ENCODE measurements at regions not wholly inside any gene's neighbourhood (a gene's known extent, or its start where the extent isn't known, plus 50 kb on each side); places are given as distances from the start of the nearest gene placed in this dataset.

DNA sequence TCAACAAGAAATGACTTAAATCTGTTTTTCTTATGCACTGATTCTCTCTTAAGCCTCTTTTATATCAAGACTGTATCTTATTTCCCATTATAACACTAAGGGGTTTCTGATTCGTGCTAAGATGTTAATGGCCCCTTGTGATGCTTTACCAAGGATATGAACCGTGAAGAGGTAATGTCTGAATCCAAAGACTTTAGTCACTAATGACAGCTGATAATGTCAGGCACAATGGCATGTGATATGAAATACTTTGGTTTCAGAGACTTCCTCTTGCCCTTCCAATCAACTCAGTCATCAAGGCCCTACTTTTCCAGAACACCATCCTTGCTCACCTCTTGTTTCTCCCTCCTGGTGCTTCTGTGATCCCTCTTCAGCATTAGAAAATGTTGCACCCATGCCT is 262.8 kb downstream of the KCNE4 start:
- no peak overlapping the region for H3K4me3 Mint-ChIP-seq
- H2AFZ ChIP-seq (ENCODE audit: insufficient read depth, low read depth, low read length, poor library complexity, severe bottlenecking) = no peak overlapping the region

DNA sequence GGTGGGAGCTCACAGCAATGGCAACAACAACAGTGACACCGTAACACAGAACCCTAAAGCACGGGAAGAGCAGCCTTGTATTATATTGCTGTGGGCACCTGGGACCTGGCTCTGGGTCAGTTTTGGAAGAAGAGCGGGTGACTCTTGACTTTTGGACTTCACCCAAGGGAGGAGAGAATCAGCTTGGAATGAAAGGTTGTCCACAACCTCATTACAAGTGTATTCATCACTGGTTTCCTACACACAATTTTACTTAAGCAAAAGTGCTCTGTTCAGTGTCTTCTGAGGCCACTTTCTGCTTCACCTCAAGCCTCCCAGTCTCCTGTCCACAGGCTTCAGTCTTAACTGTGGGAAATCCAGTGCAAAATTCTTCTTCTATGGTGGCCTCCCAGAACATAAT is 263.8 kb downstream of the KCNE4 start:
- no peaks in the 10 kb centered on the region for H4K20me1 ChIP-seq (ENCODE audit: control insufficient read depth, insufficient read depth, low read length, poor library complexity, severe bottlenecking)
- CTCF ChIA-PET = no interaction called here
- no peaks in the 10 kb centered on the region for H3K36me3 ChIP-seq (replicated peaks in 1 of 2; ENCODE audit: control extremely low read depth in 1 of 2, control insufficient read depth in 1 of 2, extremely low read depth in 1 of 2, insufficient read depth in 2 of 2, low read length in 1 of 2)
- no peak overlapping the region for H3K27ac ChIP-seq (ENCODE audit: low read length in 2 of 2)
- no CpG with 5 or more reads among the region's 3 CpGs for whole genome bisulfite sequencing (ENCODE audit: insufficient coverage)
- H3K79me2 ChIP-seq (ENCODE audit: control insufficient read depth, insufficient read depth, low read length) = no peaks in the 10 kb centered on the region
- POLR2A ChIA-PET = no interaction called here
- no peak overlapping the region for H3K9ac ChIP-seq (ENCODE audit: low read length)
- Mint-ChIP-seq H3K4me1 (no peaks in the 10 kb centered on the region), H3K27me3 (no peaks in the 10 kb centered on the region), H3K4me3 (no peak overlapping the region), H3K9me3 (ENCODE audit: insufficient read depth) (no peaks in the 10 kb centered on the region), H3K27ac (no peak overlapping the region)
- H3K4me3 ChIP-seq (ENCODE audit: control extremely low read depth in 1 of 5, extremely low read depth in 1 of 5, insufficient read depth in 1 of 5, low read depth in 2 of 5, low read length in 4 of 5) = no peak overlapping the region
- no peaks in the 10 kb centered on the region for H3K27me3 ChIP-seq (replicated peaks in 1 of 4; ENCODE audit: control extremely low read depth in 1 of 4, control insufficient read depth in 3 of 4, insufficient read depth in 4 of 4, low read length in 3 of 4)
- no peaks in the 10 kb centered on the region for H3K9me3 ChIP-seq (ENCODE audit: control extremely low read depth in 1 of 3, control insufficient read depth in 2 of 3, insufficient read depth in 1 of 3, low read length in 2 of 3)
- TF ChIP-seq EZH2 (IDR thresholded peaks at IDR 0.05; ENCODE audit: borderline replicate concordance, insufficient read depth, low read depth, low read length, poor library complexity, severe bottlenecking) = no peak
- TF ChIP-seq, protein P1, sequence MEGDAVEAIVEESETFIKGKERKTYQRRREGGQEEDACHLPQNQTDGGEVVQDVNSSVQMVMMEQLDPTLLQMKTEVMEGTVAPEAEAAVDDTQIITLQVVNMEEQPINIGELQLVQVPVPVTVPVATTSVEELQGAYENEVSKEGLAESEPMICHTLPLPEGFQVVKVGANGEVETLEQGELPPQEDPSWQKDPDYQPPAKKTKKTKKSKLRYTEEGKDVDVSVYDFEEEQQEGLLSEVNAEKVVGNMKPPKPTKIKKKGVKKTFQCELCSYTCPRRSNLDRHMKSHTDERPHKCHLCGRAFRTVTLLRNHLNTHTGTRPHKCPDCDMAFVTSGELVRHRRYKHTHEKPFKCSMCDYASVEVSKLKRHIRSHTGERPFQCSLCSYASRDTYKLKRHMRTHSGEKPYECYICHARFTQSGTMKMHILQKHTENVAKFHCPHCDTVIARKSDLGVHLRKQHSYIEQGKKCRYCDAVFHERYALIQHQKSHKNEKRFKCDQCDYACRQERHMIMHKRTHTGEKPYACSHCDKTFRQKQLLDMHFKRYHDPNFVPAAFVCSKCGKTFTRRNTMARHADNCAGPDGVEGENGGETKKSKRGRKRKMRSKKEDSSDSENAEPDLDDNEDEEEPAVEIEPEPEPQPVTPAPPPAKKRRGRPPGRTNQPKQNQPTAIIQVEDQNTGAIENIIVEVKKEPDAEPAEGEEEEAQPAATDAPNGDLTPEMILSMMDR (IDR thresholded peaks at IDR 0.05) = no peak
- ATAC-seq (ENCODE audit: low read depth) (no peak), DNase-seq (no peak)
- H3K4me2 ChIP-seq (replicated peaks; ENCODE audit: low read depth, low read length, poor library complexity, severe bottlenecking) = no peak overlapping the region
- no peaks in the 10 kb centered on the region for H3K4me1 ChIP-seq (ENCODE audit: control insufficient read depth in 2 of 2, insufficient read depth in 2 of 2, low read length in 2 of 2)
- H2AFZ ChIP-seq (ENCODE audit: insufficient read depth, low read depth, low read length, poor library complexity, severe bottlenecking) = no peak overlapping the region
- intact Hi-C loops (cut with micrococcal nuclease) = no loop called here

More for the DNA sequence above, 262.8 kb downstream of the KCNE4 start:
- DNase-seq (no peak), ATAC-seq (ENCODE audit: low read depth) (no peak)
- intact Hi-C loops (cut with micrococcal nuclease) = no loop called here
- no peak overlapping the region for H3K27ac ChIP-seq (ENCODE audit: low read length in 2 of 2)
- H3K9ac ChIP-seq (ENCODE audit: low read length) = no peak overlapping the region
- no CpG with 5 or more reads among the region's 2 CpGs for WGBS (ENCODE audit: insufficient coverage)
- H3K4me2 ChIP-seq (replicated peaks; ENCODE audit: low read depth, low read length, poor library complexity, severe bottlenecking) = no peak overlapping the region
- TF ChIP-seq, protein P1 (IDR thresholded peaks at IDR 0.05) = no peak
- TF ChIP-seq EZH2 (IDR thresholded peaks at IDR 0.05; ENCODE audit: borderline replicate concordance, insufficient read depth, low read depth, low read length, poor library complexity, severe bottlenecking) = no peak
- POLR2A ChIA-PET = no interaction called here
- no peaks in the 10 kb centered on the region for H4K20me1 ChIP-seq (ENCODE audit: control insufficient read depth, insufficient read depth, low read length, poor library complexity, severe bottlenecking)
- Mint-ChIP-seq H3K27ac (no peak overlapping the region), H3K9me3 (ENCODE audit: insufficient read depth) (no peaks in the 10 kb centered on the region), H3K27me3 (no peaks in the 10 kb centered on the region), H3K4me1 (no peaks in the 10 kb centered on the region)
- H3K4me3 ChIP-seq (ENCODE audit: control extremely low read depth in 1 of 5, extremely low read depth in 1 of 5, insufficient read depth in 1 of 5, low read depth in 2 of 5, low read length in 4 of 5) = no peak overlapping the region
- no peaks in the 10 kb centered on the region for H3K27me3 ChIP-seq (replicated peaks in 1 of 4; ENCODE audit: control extremely low read depth in 1 of 4, control insufficient read depth in 3 of 4, insufficient read depth in 4 of 4, low read length in 3 of 4)
- no peaks in the 10 kb centered on the region for H3K9me3 ChIP-seq (ENCODE audit: control extremely low read depth in 1 of 3, control insufficient read depth in 2 of 3, insufficient read depth in 1 of 3, low read length in 2 of 3)
- H3K4me1 ChIP-seq (ENCODE audit: control insufficient read depth in 2 of 2, insufficient read depth in 2 of 2, low read length in 2 of 2) = no peaks in the 10 kb centered on the region
- CTCF ChIA-PET = no interaction called here
- H3K79me2 ChIP-seq (ENCODE audit: control insufficient read depth, insufficient read depth, low read length) = no peaks in the 10 kb centered on the region
- H3K36me3 ChIP-seq (replicated peaks in 1 of 2; ENCODE audit: control extremely low read depth in 1 of 2, control insufficient read depth in 1 of 2, extremely low read depth in 1 of 2, insufficient read depth in 2 of 2, low read length in 1 of 2) = no peaks in the 10 kb centered on the region

Data from B cell (primary cell).